VCaP (cell line): ENCODE measurements at regions not wholly inside any gene's neighbourhood (a gene's known extent, or its start where the extent isn't known, plus 50 kb on each side); places are given as distances from the start of the nearest gene placed in this dataset.

ENCODE experiments used
- H3K27ac ChIP-seq: fragments of 450-650 bp; 2 replicates; pipeline ENCODE4 v1.5.1; 2017
- CTCF ChIP-seq: fragments of 450-650 bp; conservative IDR thresholded peaks from 2 replicates; pipeline ENCODE4 v1.5.1; 2017; ENCODE audit warnings: mild to moderate bottlenecking, moderate library complexity

- no peak overlapping the region for H3K27ac ChIP-seq
- no peak for TF ChIP-seq CTCF
These were observed 248.0 kb downstream of the DCDC2C start for GRCh38 chr2:3951131-3951954.

- no peak for TF ChIP-seq CTCF
- H3K27ac ChIP-seq, result no peak overlapping the region
These were observed 249.6 kb downstream of the DCDC2C start for GRCh38 chr2:3952866-3953516.

GRCh38 chr2:3954261-3954660 lies 250.9 kb downstream of the DCDC2C start:
- no peak overlapping the region for H3K27ac ChIP-seq
- no peak for TF ChIP-seq CTCF

GRCh38 chr2:3956406-3956805 lies 253.0 kb downstream of the DCDC2C start:
- TF ChIP-seq CTCF, result no peak
- H3K27ac ChIP-seq, result no peak overlapping the region

GRCh38 chr2:3956892-3957291 lies 253.5 kb downstream of the DCDC2C start:
- no peak for TF ChIP-seq CTCF
- H3K27ac ChIP-seq, result no peak overlapping the region

- no peak overlapping the region for H3K27ac ChIP-seq
- TF ChIP-seq CTCF, result no peak
These were observed 255.1 kb downstream of the DCDC2C start for GRCh38 chr2:3958465-3958864.

- TF ChIP-seq CTCF, result no peak
- no peak overlapping the region for H3K27ac ChIP-seq
These were observed 255.6 kb downstream of the DCDC2C start for GRCh38 chr2:3958969-3959368.
